ENCODE measurements at regions not wholly inside any gene's neighbourhood (a gene's known extent, or its start where the extent isn't known, plus 50 kb on each side); places are given as distances from the start of the nearest gene placed in this dataset.

GRCh38 chr4:11632025-11632424 is 203.3 kb upstream of the HS3ST1 start:
- CTCF ChIA-PET = no interaction called here
- Histone ChIP-seq H3K27ac (ENCODE audit: low read depth, low read length, poor library complexity, severe bottlenecking) (no peak overlapping the region), H3K27me3 (replicated peaks; ENCODE audit: insufficient read depth, low read depth, low read length, poor library complexity) (no peaks in the 10 kb centered on the region), H3K36me3 (ENCODE audit: insufficient read depth, low read length, poor library complexity, severe bottlenecking) (no peaks in the 10 kb centered on the region), H3K9me3 (ENCODE audit: low read depth, low read length, poor library complexity, severe bottlenecking) (peaks cover 39% of the 10 kb centered on the region), H3K4me3 (ENCODE audit: low read depth, low read length, poor library complexity, severe bottlenecking) (no peak overlapping the region), H3K4me1 (ENCODE audit: insufficient read depth, low read length, poor library complexity, severe bottlenecking) (no peaks in the 10 kb centered on the region)
- no peak for TF ChIP-seq CTCF (conservative IDR thresholded peaks at IDR 0.05; ENCODE audit: low read depth, low read length)
- TF ChIP-seq EZH2 (IDR thresholded peaks at IDR 0.05; ENCODE audit: borderline replicate concordance, low read depth, low read length, poor library complexity, severe bottlenecking) = no peak
- POLR2A ChIA-PET (ENCODE audit: low non-redundant PET) = no interaction called here
- DNase-seq (ENCODE audit: low spot score) = no peak
- BruUV-seq (replicated peaks) = no TSS peak
- intact Hi-C loops (cut with micrococcal nuclease; ENCODE audit: unreplicated experiment) = no loop called here

- Histone ChIP-seq H3K27me3 (replicated peaks; ENCODE audit: insufficient read depth, low read depth, low read length, poor library complexity) (no peaks in the 10 kb centered on the region), H3K9me3 (ENCODE audit: low read depth, low read length, poor library complexity, severe bottlenecking) (peaks cover 42% of the 10 kb centered on the region), H3K4me1 (ENCODE audit: insufficient read depth, low read length, poor library complexity, severe bottlenecking) (no peaks in the 10 kb centered on the region), H3K27ac (ENCODE audit: low read depth, low read length, poor library complexity, severe bottlenecking) (no peak overlapping the region), H3K4me3 (ENCODE audit: low read depth, low read length, poor library complexity, severe bottlenecking) (no peak overlapping the region), H3K36me3 (ENCODE audit: insufficient read depth, low read length, poor library complexity, severe bottlenecking) (no peaks in the 10 kb centered on the region)
- intact Hi-C loops (cut with micrococcal nuclease; ENCODE audit: unreplicated experiment) = no loop called here
- no TSS peak for BruUV-seq (replicated peaks)
- TF ChIP-seq EZH2 (IDR thresholded peaks at IDR 0.05; ENCODE audit: borderline replicate concordance, low read depth, low read length, poor library complexity, severe bottlenecking) = no peak
- TF ChIP-seq CTCF (conservative IDR thresholded peaks at IDR 0.05; ENCODE audit: low read depth, low read length) = no peak
- ChIA-PET POLR2A (ENCODE audit: low non-redundant PET) (no interaction called here), CTCF (no interaction called here)
- no peak for DNase-seq (ENCODE audit: low spot score)
These were observed 202.7 kb upstream of the HS3ST1 start for GRCh38 chr4:11631416-11631815.

DNA sequence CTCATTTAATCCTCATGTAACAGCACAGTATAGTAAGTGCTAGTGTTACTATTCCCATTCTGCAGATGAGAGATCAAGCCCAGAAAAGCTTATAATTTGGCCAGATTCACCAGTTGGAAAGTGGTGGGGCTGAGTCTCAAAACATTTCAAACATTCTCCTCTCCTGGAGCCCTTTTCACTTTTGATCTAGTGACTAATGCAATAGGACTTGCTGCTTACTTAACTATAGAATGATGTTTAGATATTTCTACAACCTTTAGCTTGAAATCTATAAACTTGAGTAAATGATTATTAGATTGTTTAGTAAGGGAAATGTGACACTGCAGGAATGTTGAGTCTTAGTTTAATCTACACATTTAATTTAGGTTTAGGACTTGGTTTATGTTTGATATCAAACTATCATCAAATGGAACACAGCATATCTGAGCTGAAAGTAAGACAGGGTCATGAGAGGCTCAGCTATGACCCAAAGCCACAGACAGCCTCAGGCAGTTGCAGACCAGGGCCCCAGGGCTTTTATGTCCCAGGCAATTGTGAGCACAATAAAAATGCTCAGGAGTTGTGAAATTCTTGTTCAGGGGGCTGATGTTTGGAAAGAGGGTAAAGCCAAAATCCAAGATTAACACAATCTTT is 199.5 kb upstream of the HS3ST1 start:
- POLR2A ChIA-PET (ENCODE audit: low non-redundant PET) = no interaction called here
- H3K27me3 ChIP-seq (replicated peaks; ENCODE audit: insufficient read depth, low read depth, low read length, poor library complexity) = no peaks in the 10 kb centered on the region

More for the DNA sequence above, 199.5 kb upstream of the HS3ST1 start:
- H3K27ac ChIP-seq (ENCODE audit: low read depth, low read length, poor library complexity, severe bottlenecking) = no peak overlapping the region
- intact Hi-C loops (cut with micrococcal nuclease; ENCODE audit: unreplicated experiment) = no loop called here
- CTCF ChIA-PET = no interaction called here
- no TSS peak for BruUV-seq (replicated peaks)
- DNase-seq (ENCODE audit: low spot score) = no peak
- no peaks in the 10 kb centered on the region for H3K4me1 ChIP-seq (ENCODE audit: insufficient read depth, low read length, poor library complexity, severe bottlenecking)
- H3K9me3 ChIP-seq (ENCODE audit: low read depth, low read length, poor library complexity, severe bottlenecking) = peaks cover 43% of the 10 kb centered on the region
- TF ChIP-seq CTCF (conservative IDR thresholded peaks at IDR 0.05; ENCODE audit: low read depth, low read length) (no peak), EZH2 (IDR thresholded peaks at IDR 0.05; ENCODE audit: borderline replicate concordance, low read depth, low read length, poor library complexity, severe bottlenecking) (no peak)
- no peak overlapping the region for H3K4me3 ChIP-seq (ENCODE audit: low read depth, low read length, poor library complexity, severe bottlenecking)
- H3K36me3 ChIP-seq (ENCODE audit: insufficient read depth, low read length, poor library complexity, severe bottlenecking) = no peaks in the 10 kb centered on the region

Data from A673 (cell line).